Retinal pigment epithelial cell (primary cell): ENCODE measurements at regions not wholly inside any gene's neighbourhood (a gene's known extent, or its start where the extent isn't known, plus 50 kb on each side); places are given as distances from the start of the nearest gene placed in this dataset.

ENCODE experiments used
- DNase-seq: peaks from one replicate; pipeline ENCODE4 v3.0.0-alpha.2; 2010; ENCODE audit warnings: low read depth
- H3K4me3 ChIP-seq: 2 replicates; pipeline ENCODE4 v1.5.1; 2011; ENCODE audit warnings: mild to moderate bottlenecking, low read length, control low read depth, moderate library complexity
- TF ChIP-seq, protein P1 (sequence below): conservative IDR thresholded peaks from 2 replicates; pipeline ENCODE4 v1.5.1; 2011; ENCODE audit warnings: low read depth, low read length, control low read depth, inconsistent platforms

DNA sequence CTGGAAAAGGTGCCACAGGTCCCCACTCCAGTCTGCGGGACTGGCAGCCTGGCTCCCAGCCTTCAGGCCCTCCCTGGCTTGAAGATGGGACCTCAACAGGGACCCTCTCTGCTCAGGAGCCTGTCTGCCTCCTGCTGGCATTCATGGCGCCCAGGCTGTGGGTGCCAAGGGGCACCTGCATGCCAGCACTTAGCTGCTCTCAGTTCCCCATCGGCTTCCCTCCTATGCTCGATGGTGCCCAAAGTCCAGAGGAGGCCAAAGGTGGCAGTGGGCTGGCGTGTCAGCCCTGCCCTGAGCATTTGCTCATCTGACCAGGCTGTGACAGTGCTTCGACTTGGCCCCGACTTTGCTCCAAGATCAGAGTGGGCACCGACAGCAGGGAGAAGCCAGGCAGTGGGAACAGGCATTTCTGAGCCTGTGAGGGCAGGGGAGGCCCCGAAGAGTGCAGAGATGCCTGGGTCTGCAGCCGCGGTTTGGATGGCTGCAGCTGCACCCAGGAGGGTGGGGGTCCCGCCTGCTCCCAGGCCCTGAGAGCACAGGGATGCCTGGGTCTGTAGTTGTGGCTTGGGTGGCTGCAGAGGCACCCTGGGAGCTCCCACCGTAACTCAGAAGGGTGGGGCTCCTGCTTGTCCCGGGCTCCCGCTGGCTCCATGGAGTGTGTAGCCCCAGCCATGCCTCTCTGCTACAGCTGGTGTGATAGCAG, 463.6 kb downstream of the TBC1D22A start:
- TF ChIP-seq, protein P1, sequence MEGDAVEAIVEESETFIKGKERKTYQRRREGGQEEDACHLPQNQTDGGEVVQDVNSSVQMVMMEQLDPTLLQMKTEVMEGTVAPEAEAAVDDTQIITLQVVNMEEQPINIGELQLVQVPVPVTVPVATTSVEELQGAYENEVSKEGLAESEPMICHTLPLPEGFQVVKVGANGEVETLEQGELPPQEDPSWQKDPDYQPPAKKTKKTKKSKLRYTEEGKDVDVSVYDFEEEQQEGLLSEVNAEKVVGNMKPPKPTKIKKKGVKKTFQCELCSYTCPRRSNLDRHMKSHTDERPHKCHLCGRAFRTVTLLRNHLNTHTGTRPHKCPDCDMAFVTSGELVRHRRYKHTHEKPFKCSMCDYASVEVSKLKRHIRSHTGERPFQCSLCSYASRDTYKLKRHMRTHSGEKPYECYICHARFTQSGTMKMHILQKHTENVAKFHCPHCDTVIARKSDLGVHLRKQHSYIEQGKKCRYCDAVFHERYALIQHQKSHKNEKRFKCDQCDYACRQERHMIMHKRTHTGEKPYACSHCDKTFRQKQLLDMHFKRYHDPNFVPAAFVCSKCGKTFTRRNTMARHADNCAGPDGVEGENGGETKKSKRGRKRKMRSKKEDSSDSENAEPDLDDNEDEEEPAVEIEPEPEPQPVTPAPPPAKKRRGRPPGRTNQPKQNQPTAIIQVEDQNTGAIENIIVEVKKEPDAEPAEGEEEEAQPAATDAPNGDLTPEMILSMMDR: no peak
- no peak for DNase-seq
- no peak overlapping the region for H3K4me3 ChIP-seq

DNA sequence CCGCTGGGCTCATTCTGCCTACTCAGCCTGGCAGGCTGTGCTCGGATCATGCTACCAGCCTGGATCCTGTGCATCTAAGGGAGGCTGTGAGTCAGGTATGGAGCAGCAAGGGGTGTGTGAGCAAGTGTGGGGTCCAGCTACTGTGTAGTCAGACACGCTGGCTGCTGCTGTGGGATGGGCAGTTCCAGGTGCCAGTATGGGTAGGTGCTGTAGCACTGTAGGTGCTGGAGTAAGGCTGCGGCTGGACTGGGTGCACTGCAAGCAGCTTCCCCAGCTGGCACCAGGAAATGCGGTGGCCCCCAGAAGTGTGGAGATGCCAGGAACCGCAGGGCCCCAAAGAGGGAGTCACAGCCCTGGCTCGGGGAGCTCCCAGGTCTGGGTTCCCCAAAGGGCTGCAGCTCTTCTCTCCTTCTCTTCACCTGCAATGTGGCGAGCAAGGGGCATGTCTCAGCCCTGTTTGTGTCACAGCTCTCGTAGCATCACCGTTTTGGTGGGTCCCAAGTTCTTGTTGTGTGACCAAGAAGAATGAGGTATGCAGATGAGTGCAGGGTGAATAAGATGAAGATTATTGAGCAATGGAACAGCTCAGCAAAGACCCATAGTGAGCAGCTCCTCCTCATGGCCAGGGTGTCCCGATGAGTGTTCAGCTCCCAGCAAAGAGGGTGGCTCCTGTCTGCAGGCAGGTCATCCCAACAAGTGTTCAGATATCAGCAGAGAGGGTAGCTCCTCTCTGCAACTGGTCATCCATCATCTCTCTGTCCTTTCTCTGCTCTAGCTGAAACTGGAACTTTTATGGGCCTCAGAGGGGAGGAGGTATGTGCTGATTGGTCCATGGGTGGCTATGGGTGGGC, 462.9 kb downstream of the TBC1D22A start:
- no peak for DNase-seq
- TF ChIP-seq, protein P1: no peak
- no peak overlapping the region for H3K4me3 ChIP-seq
